ENCODE measurements at regions not wholly inside any gene's neighbourhood (a gene's known extent, or its start where the extent isn't known, plus 50 kb on each side); places are given as distances from the start of the nearest gene placed in this dataset.

GRCh38 chrX:137771537-137771936 lies 205.6 kb downstream of the ZIC3 start (continued):
- TF ChIP-seq ZMIZ1 (IDR thresholded peaks at IDR 0.05; ENCODE audit: low read depth in 2 of 2, low read length in 2 of 2) (no peak), ZBTB34 (CRISPR knock-in tag; IDR thresholded peaks at IDR 0.05) (no peak), HDAC6 (IDR thresholded peaks at IDR 0.05; ENCODE audit: low read depth, low read length) (no peak), HDAC3 (IDR thresholded peaks at IDR 0.05; ENCODE audit: borderline replicate concordance, partially characterized antibody) (no peak)

GRCh38 chrX:137792214-137792613 lies 226.3 kb downstream of the ZIC3 start:
- Histone ChIP-seq H3K79me2 (ENCODE audit: control insufficient read depth, insufficient read depth, low read length) (no peaks in the 10 kb centered on the region), H2AFZ (ENCODE audit: low read depth, low read length) (no peak overlapping the region), H3K4me2 (ENCODE audit: insufficient read depth, low read length) (no peak overlapping the region), H3K27me3 (ENCODE audit: control insufficient read depth in 2 of 2, insufficient read depth in 2 of 2, low read length in 2 of 2) (no peaks in the 10 kb centered on the region), H3K36me3 (ENCODE audit: control insufficient read depth, insufficient read depth, low read length) (no peaks in the 10 kb centered on the region), H3K9ac (ENCODE audit: insufficient read depth in 1 of 2, low read depth in 2 of 2, low read length in 2 of 2) (no peak overlapping the region), H3K9me1 (ENCODE audit: control insufficient read depth, insufficient read depth, low read length) (no peaks in the 10 kb centered on the region), H3K4me3 (no peak overlapping the region), H3K4me1 (replicated peaks in 1 of 2; ENCODE audit: control insufficient read depth in 2 of 2, insufficient read depth in 2 of 2, low read length in 2 of 2) (no peaks in the 10 kb centered on the region), H3K27ac (ENCODE audit: extremely low read depth, low read depth, low read length) (no peak overlapping the region), H4K20me1 (replicated peaks; ENCODE audit: control insufficient read depth, insufficient read depth, low read length) (no peaks in the 10 kb centered on the region), H3K9me3 (replicated peaks; ENCODE audit: control insufficient read depth, insufficient read depth, low read depth, low read length) (no peaks in the 10 kb centered on the region)
- in situ Hi-C loops (cut with MboI) = no loop called here
- ChIA-PET CTCF (ENCODE audit: low intra/inter-chr PET ratio) (no interaction called here), POLR2A (interaction anchor here (0.6 kb wide), 1 partner anchor 248 kb away, joined by 3 read pairs; no protein-coding TSS in a partner anchor)
- no peak for FAIRE-seq
- 0% methylated on average over 3 of the region's 8 CpGs for WGBS (ENCODE audit: insufficient coverage, low coverage, missing lambda C conversion rate)
- no peak for ATAC-seq
- BruUV-seq (replicated peaks) = no TSS peak
- intact Hi-C loops (cut with micrococcal nuclease) = no loop called here
- no peak for DNase-seq (ENCODE audit: extremely low read depth in 1 of 4, low spot score in 3 of 4)
- TF ChIP-seq MCM2 (IDR thresholded peaks at IDR 0.05; ENCODE audit: low read depth) = no peak
- TF ChIP-seq CAMTA2 (CRISPR knock-in tag; conservative IDR thresholded peaks at IDR 0.05) = no peak
- TF ChIP-seq ZNF174 (CRISPR knock-in tag; IDR thresholded peaks at IDR 0.05) = no peak
- no peak for TF ChIP-seq ZNF511 (CRISPR knock-in tag; IDR thresholded peaks at IDR 0.05)
- no peak for TF ChIP-seq BDP1 (IDR thresholded peaks at IDR 0.05; ENCODE audit: insufficient read depth, insufficient read length)
- no peak for TF ChIP-seq ZBTB33 (CRISPR knock-in tag; IDR thresholded peaks at IDR 0.05)
- no peak for TF ChIP-seq PCBP1 (IDR thresholded peaks at IDR 0.05; ENCODE audit: low read depth, low read length, poor library complexity, severe bottlenecking)
- TF ChIP-seq PKNOX1 (IDR thresholded peaks at IDR 0.05) = no peak
- TF ChIP-seq ZNF436 (CRISPR knock-in tag; IDR thresholded peaks at IDR 0.05) = no peak

All from K562 (cell line).